ENCODE measurements at regions not wholly inside any gene's neighbourhood (a gene's known extent, or its start where the extent isn't known, plus 50 kb on each side); places are given as distances from the start of the nearest gene placed in this dataset.
"Not testable (repeated sequence)": the region's sequence is repeated elsewhere in the genome, so short reads cannot be mapped to it uniquely, and the experiment has no call there.

GRCh38 chr9:17875886-17876285, 297.0 kb downstream of the SH3GL2 start:
- H3K27ac ChIP-seq, result no peak overlapping the region
- TF ChIP-seq CTCF (conservative IDR thresholded peaks at IDR 0.05), result no peak
- TF ChIP-seq ZFX (IDR thresholded peaks at IDR 0.05), result no peak

DNA sequence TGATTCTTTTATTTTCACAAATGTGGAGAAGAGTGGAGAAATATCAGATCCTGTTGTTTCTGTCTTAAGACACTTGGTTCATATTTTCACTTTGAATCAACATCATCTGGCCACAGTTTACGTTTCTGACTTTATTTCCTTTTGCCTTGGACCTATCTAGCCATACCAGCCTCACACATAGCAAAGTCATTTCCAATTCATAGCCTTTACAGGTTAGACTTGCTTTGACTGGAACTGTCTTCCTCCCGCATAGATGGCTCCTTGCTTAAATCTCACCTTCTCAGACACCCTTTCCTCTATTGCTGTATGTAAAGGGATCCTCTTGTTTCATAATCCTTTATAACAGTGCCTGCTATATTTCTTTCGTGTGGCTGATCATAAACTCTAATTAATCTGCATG, 297.8 kb downstream of the SH3GL2 start:
- no peak overlapping the region for H3K27ac ChIP-seq
- TF ChIP-seq CTCF (conservative IDR thresholded peaks at IDR 0.05), result no peak
- no peak for TF ChIP-seq ZFX (IDR thresholded peaks at IDR 0.05)

DNA sequence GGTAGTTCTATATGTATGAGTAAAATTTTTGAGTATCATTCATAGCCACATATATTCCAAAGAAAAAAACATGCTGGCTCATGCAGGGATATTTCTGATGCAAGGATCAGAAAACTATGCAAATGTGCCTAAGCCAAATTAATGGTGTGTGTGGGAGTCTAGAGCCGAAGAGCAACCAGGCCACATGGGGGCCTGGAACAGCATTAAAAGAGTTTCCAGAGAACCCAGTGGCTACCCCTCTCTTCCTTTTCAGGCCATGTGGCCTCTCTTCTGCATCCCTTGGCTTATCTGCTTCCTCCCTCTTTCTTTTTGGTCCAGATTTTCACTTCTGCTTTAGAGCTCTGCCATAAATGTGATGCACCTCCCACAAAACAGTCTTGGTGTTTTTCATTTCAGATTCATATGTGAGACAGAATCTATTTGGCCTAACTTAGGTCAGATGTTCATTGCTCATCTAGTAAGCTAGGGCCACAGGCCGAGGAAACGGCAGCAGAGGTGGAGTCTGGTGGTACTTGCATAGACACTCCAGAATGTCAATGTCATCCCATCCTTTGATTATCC, 300.0 kb downstream of the SH3GL2 start:
- no peak overlapping the region for H3K27ac ChIP-seq
- TF ChIP-seq ZFX (IDR thresholded peaks at IDR 0.05) (no peak), CTCF (conservative IDR thresholded peaks at IDR 0.05) (no peak)

DNA sequence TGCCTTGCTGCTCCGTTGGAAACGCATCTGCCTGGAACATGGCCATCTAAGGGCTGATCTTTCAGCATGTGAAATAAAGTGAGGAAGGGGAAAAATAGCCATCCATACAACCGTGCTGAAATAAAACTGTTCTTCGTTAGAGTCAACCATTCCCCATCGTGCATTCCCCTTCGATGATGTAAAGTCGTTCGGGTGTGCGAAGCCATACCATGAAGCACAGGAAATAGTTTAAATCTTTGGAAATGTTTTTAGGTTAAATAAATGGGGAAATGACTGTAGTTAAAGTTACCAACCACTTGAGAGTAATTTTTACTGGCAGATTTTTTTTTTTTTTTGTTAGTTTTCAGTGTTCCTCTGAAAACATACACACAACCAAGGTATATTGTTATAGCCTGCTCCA, 302.5 kb downstream of the SH3GL2 start:
- no peak for TF ChIP-seq CTCF (conservative IDR thresholded peaks at IDR 0.05)
- no peak for TF ChIP-seq ZFX (IDR thresholded peaks at IDR 0.05)
- no peak overlapping the region for H3K27ac ChIP-seq

DNA sequence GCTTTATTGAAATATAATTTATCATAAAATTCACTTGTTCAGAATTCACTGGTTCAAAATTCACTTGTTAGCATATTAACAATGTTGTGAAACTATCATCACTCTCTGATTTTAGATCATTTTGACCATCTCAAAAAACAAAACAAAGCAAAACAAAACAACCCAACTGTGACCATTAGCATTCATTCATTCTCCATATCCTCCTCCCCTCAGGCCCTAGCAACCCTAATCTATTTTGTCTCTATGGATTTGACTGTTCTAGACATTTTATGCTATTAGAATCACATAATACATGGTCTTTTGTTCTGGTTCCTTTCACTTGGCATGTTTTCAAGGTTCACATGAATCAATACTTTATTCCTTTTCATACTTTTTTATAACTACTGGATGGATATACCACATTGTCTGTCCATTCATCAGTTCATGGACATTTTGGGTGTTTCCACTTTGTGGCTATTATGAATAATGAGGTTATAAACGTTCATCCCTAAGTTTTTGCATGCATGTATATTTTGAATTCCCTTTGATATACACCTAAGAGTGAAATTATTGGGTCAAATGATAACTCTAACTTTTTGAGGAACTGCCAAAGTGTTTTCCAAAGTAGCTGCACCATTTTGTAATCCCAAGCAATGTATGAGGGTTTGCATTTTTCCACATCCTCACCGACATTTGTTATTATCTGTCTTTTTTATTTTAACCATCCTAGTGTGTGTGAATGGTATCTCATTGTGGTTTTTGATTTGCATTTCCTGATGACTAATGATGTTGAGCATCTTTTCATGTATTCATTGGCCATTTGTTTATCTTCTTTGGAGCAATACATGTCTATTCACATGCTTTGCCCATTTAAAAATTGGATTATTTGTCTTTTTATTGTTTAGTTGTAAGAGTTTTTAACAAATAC, 304.1 kb downstream of the SH3GL2 start:
- no peak overlapping the region for H3K27ac ChIP-seq
- TF ChIP-seq ZFX (IDR thresholded peaks at IDR 0.05) (no peak), CTCF (conservative IDR thresholded peaks at IDR 0.05) (no peak)

GRCh38 chr9:17888066-17888465, 309.2 kb downstream of the SH3GL2 start:
- no peak overlapping the region for H3K27ac ChIP-seq
- no peak for TF ChIP-seq ZFX (IDR thresholded peaks at IDR 0.05)
- TF ChIP-seq CTCF (conservative IDR thresholded peaks at IDR 0.05), result no peak

GRCh38 chr9:17888964-17889363, 310.1 kb downstream of the SH3GL2 start:
- H3K27ac ChIP-seq, result not testable (repeated sequence)

All from C4-2B (cell line).